Heart right ventricle (tissue), 16 donors: ENCODE measurements at regions not wholly inside any gene's neighbourhood (a gene's known extent, or its start where the extent isn't known, plus 50 kb on each side); places are given as distances from the start of the nearest gene placed in this dataset.

ENCODE experiments used
- ATAC-seq, 8 donors: fragments of 200-7000 bp; cut with Tn5 transposase; one replicate each; pipeline ENCODE4 v1.9.1; 2020; ENCODE audit warnings: mild to moderate bottlenecking in 8 of 8, moderate library complexity in 8 of 8, moderate number of reproducible peaks in 1 of 8
- DNase-seq, 2 donors: peaks; one replicate each; pipeline ENCODE4 v3.0.0-alpha.2; 2020
- H3K27ac ChIP-seq, 10 donors: fragments of 200-600 bp; sonication (generic) in 2 of 10; one replicate each; pipeline versions ENCODE4 v1.5.0 to v1.8.0; 2020 to 2022; ENCODE audit warnings: mild to moderate bottlenecking in 3 of 10
- H3K27me3 ChIP-seq, 7 donors: fragments of 200-600 bp; one replicate each; pipeline ENCODE4 v1.8.0; 2021 to 2022; ENCODE audit warnings: mild to moderate bottlenecking in 2 of 7
- H3K36me3 ChIP-seq, 9 donors: fragments of 200-600 bp; sonication (generic) in 1 of 9; one replicate each; pipeline versions ENCODE4 v1.5.0 to v1.8.0; 2020 to 2022; ENCODE audit warnings: mild to moderate bottlenecking in 2 of 9
- H3K4me1 ChIP-seq, 9 donors: fragments of 200-600 bp; sonication (generic) in 1 of 9; one replicate each; pipeline versions ENCODE4 v1.5.0 to v1.8.0; 2020 to 2022; ENCODE audit warnings: mild to moderate bottlenecking in 4 of 9
- H3K4me3 ChIP-seq, 10 donors: fragments of 200-600 bp; sonication (generic) in 2 of 10; one replicate each; pipeline versions ENCODE4 v1.5.0 to v1.8.0; 2020 to 2022; ENCODE audit warnings: mild to moderate bottlenecking in 7 of 10, moderate library complexity in 2 of 10
- H3K9me3 ChIP-seq, 11 donors: fragments of 200-600 bp in 10 of 11; sonication (generic) in 2 of 11; one replicate each; pipeline versions ENCODE4 v1.5.0 to v1.8.0; 2013 to 2022; ENCODE audit warnings: mild to moderate bottlenecking in 2 of 11, control low read depth in 1 of 11, moderate library complexity in 1 of 11
- WGBS, 2 donors: extraction: QIAGEN DNeasy Blood & Tissue Kit; methylation state at CpG; one replicate each; pipeline ENCODE4 v1.1.7; 2013; ENCODE audit warnings: inconsistent platforms in 1 of 2; 5-methylcytosine and 5-hydroxymethylcytosine counted together
- intact Hi-C, 10 donors: fragments of 100-400 bp; cut with DNase I; formaldehyde crosslinking; loops; one replicate each; pipeline versions ENCODE4 v1.11.1 to v1.14.2; 2022
- TF ChIP-seq, protein P1 (sequence below), 9 donors: fragments of 200-600 bp; sonication (generic) in 2 of 9; IDR thresholded peaks; one replicate each; pipeline versions ENCODE4 v1.5.0 to v1.8.0; 2021 to 2022; ENCODE audit warnings: antibody characterized with exemption in 9 of 9, mild to moderate bottlenecking in 5 of 9, moderate library complexity in 1 of 9
- donor health status: Arrhythmogenic right ventricular cardiomyopathy.
- donor health status: ischemic (EF 13 %, LVEDD 7.1; RV severe dilation, severe dysfunction).
- donor health status: healthy with polysubstance abuse.
- donor health status: DM: no; HTN: yes; CAD: no.
- donor health status: DM: no; HTN: no; CAD: no.
- donor health status: ischemic (EF 25% LVEDD 6.9; RV normal size, moderate dysfunction).
- donor health status: ischemic (EF 25% LVEDD 5.7; RV mildly dilated, moderate dysfunction).
- donor health status: healthy.
- donor health status: DM: yes; HTN: yes; CAD: no.
- donor health status: Ischemic cardiomyopathy.
- donor health status: ischemic (EF 35%, LVEDD 5.7; RV mildly dilated, moderate dysfunction).
- donor health status: nonischemic (EF 11% LVEDD 7.7; RV severe dilation, severe dysfunction).
- donor health status: DM: yes; HTN: yes; CAD: no.
- donor health status: PGD.
- donor health status: ischemic (EF 29% LVEDD 5.4; RV normal size, mild dysfunction).
- donor health status: nonischemic (EF 23%, LVEDD 6.1; RV moderate dilation, normal function).

DNA sequence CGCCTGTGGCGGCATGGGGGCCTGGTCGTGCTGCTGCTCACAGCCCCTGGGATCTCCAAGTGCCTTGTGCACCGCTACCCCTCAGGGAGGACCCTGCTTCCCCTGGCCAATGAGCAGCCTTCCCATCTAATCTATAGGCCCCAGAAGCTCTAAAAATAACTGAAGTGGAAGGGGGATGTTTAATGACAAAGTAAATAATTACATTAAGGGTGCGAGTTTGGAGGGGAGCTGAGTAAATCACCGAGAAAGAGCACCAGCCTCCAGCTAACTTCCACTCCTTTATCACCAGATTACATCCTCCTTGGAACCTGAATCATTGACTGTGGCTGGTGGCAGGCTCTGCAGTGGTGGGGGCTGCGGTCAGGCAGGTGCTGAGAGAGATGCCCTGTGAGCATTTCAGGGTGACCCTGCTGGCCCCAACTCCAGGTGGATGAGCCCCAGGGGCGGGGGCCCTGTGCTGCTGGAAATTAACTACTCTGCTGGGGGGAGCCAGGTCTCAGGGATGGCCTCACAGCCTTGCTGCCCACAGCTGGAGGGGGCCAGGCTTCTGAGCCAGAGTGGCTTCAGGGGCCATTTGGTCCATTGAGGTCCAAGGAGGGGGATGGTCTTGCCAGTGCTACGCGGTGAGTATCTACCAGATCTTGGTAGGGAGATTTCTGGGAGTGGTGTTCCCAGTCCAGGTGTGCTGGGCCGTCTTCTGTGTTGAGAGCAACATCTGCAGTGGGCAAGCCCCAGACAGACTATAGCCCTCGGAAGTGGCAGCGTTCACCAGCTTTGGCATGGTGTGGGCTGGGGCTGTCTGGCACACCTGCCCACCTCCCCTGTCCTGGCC lies 74.2 kb downstream of the GLI2 start:
- Histone ChIP-seq H3K27ac (no peak overlapping the region), H3K4me1 (peaks cover 0 to 13% (median 0%) of the 10 kb centered on the region in 9 donors), H3K27me3 (peaks cover 0 to 14% (median 0%) of the 10 kb centered on the region in 7 donors), H3K9me3 (no peaks in the 10 kb centered on the region), H3K36me3 (no peaks in the 10 kb centered on the region), H3K4me3 (no peak overlapping the region)
- intact Hi-C loops, result no loop called here
- peak in 1 of 8 donors; percentile 19 for ATAC-seq
- TF ChIP-seq, protein P1, sequence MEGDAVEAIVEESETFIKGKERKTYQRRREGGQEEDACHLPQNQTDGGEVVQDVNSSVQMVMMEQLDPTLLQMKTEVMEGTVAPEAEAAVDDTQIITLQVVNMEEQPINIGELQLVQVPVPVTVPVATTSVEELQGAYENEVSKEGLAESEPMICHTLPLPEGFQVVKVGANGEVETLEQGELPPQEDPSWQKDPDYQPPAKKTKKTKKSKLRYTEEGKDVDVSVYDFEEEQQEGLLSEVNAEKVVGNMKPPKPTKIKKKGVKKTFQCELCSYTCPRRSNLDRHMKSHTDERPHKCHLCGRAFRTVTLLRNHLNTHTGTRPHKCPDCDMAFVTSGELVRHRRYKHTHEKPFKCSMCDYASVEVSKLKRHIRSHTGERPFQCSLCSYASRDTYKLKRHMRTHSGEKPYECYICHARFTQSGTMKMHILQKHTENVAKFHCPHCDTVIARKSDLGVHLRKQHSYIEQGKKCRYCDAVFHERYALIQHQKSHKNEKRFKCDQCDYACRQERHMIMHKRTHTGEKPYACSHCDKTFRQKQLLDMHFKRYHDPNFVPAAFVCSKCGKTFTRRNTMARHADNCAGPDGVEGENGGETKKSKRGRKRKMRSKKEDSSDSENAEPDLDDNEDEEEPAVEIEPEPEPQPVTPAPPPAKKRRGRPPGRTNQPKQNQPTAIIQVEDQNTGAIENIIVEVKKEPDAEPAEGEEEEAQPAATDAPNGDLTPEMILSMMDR (IDR thresholded peaks at IDR 0.05), result no peak
- WGBS, 2 donors, result 60 to 64% methylated on average over 13 of the region's 13 CpGs
- DNase-seq, result no peak

DNA sequence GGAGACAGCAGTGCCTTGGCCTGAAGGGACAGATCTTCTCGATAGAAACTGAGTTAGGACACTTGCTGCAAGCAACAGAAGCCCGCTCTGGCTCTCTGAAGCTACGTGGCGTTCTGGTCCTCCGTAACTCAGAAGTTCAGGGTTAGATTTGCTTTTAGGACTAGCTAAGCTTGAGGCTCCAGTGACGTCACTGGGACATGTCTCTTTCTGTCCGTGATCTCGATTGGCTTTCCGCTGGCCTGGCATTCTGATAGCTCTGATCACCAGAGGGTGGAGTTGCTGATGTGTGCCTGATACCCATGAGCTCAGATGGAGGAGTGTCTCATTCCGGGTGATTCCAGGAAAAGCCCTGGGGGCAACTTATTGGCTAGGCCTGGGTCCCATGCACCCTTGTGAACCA lies 75.0 kb downstream of the GLI2 start:
- TF ChIP-seq, protein P1 (IDR thresholded peaks at IDR 0.05), result no peak
- Histone ChIP-seq H3K4me1 (peaks cover 0 to 9% (median 0%) of the 10 kb centered on the region in 9 donors), H3K36me3 (no peaks in the 10 kb centered on the region), H3K9me3 (no peaks in the 10 kb centered on the region), H3K4me3 (no peak overlapping the region), H3K27ac (no peak overlapping the region), H3K27me3 (peaks cover 0 to 21% (median 4%) of the 10 kb centered on the region in 7 donors)
- 90 to 96% methylated on average over 10 of the region's 10 CpGs for WGBS, 2 donors
- ATAC-seq (no peak), DNase-seq (no peak)
- intact Hi-C loops, result no loop called here

DNA sequence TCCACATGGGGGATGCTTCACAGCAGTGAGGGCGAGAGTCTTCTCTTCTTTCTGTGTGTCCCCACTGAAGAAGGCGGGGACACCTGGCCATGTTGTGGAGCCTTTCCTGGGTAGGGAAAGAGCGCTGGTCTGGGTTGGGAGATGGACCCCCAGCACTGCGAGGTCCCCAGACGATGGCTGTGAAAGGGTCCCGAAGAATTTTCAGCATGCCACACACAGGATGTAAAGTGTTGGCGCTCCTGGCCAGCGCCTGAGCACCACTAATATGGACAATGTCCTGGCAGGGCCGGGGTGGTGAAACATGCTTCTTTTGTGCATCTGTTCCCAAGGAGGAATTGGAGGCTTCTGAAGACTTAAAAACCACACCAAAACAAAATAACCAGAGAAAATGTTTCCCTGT lies 77.2 kb downstream of the GLI2 start:
- intact Hi-C loops, result loop anchor here in 1 of 10 donors (1.0 kb wide), 1 partner anchor 32 kb away; no protein-coding TSS in a partner anchor
- 92 to 97% methylated on average over 9 of the region's 9 CpGs for WGBS, 2 donors

DNA sequence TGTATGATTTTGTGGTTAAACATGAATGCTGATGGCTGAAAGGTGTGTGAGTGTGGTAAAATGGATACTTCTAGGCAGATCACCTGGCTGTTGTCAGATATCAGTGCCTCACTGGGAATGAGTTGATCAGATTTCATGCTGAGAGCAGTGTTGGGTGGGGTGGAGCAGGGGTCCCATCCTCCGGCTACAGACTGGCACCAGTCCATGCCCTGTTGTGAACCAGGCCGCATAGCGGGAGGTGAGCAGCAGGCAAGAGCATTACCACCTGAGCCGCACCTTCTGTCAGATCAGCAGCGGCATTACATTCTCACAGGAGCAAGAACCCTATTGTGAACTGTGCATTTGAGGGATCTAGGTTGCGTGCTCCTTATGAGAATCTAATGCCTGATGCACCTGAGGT lies 78.7 kb downstream of the GLI2 start:
- Histone ChIP-seq H3K4me3 (no peak overlapping the region), H3K27me3 (peaks cover 0 to 16% (median 4%) of the 10 kb centered on the region in 7 donors), H3K36me3 (no peaks in the 10 kb centered on the region), H3K4me1 (peaks cover 0 to 4% (median 0%) of the 10 kb centered on the region in 9 donors), H3K9me3 (no peaks in the 10 kb centered on the region), H3K27ac (no peak overlapping the region)
- ATAC-seq (no peak), DNase-seq (no peak)
- intact Hi-C loops, result no loop called here
- TF ChIP-seq, protein P1 (IDR thresholded peaks at IDR 0.05), result no peak
- WGBS, 2 donors, result 96 to 97% methylated on average over 6 of the region's 6 CpGs

More for the DNA sequence above, 77.2 kb downstream of the GLI2 start:
- ATAC-seq, result no peak
- TF ChIP-seq, protein P1 (IDR thresholded peaks at IDR 0.05), result no peak
- H3K4me3 ChIP-seq, result no peak overlapping the region
- peaks cover 0 to 22% (median 4%) of the 10 kb centered on the region in 7 donors for H3K27me3 ChIP-seq
- H3K9me3 ChIP-seq, result no peaks in the 10 kb centered on the region
- H3K4me1 ChIP-seq, result no peaks in the 10 kb centered on the region
- no peak overlapping the region for H3K27ac ChIP-seq
- DNase-seq, result no peak
- H3K36me3 ChIP-seq, result no peaks in the 10 kb centered on the region
